Thoracic aorta (tissue), 2 donors: ENCODE measurements at regions not wholly inside any gene's neighbourhood (a gene's known extent, or its start where the extent isn't known, plus 50 kb on each side); places are given as distances from the start of the nearest gene placed in this dataset.
"Not testable (repeated sequence)": the region's sequence is repeated elsewhere in the genome, so short reads cannot be mapped to it uniquely, and the experiment has no call there.

Experiments
- ATAC-seq: fragments of 150-250 bp; one replicate; pipeline ENCODE4 v1.8.0; 2017; ENCODE audit warnings: low read depth; ENCODE audit not compliant: insufficient number of reproducible peaks, low FRiP score
- DNase-seq: peaks from one replicate; pipeline ENCODE4 v3.0.0-alpha.2; 2020; ENCODE audit warnings: low spot score
- H3K27ac ChIP-seq, 2 donors: fragments of 200-600 bp; sonication (generic); 1 replicate in 1 of 2; 2 replicates in 1 of 2; pipeline ENCODE4 v1.5.1; 2016; ENCODE audit warnings: mild to moderate bottlenecking in 2 of 2, moderate library complexity in 2 of 2
- H3K27me3 ChIP-seq: fragments of 200-600 bp; sonication (generic); replicated peaks from 2 replicates; pipeline ENCODE4 v1.6.0; 2016; ENCODE audit warnings: mild to moderate bottlenecking; ENCODE audit not compliant: insufficient read depth
- H3K36me3 ChIP-seq: fragments of 200-600 bp; sonication (generic); one replicate; pipeline ENCODE4 v1.5.1; 2016
- H3K4me1 ChIP-seq, 2 donors: fragments of 200-600 bp; sonication (generic); 1 replicate in 1 of 2; 2 replicates in 1 of 2; pipeline versions ENCODE4 v1.5.1 to v1.6.0; 2016; ENCODE audit warnings: low read depth in 2 of 2, mild to moderate bottlenecking in 1 of 2; ENCODE audit not compliant: control insufficient read depth in 1 of 2
- H3K4me3 ChIP-seq: fragments of 200-600 bp; sonication (generic); 2 replicates; pipeline ENCODE4 v1.5.1; 2016; ENCODE audit warnings: mild to moderate bottlenecking
- H3K9me3 ChIP-seq: fragments of 200-600 bp; sonication (generic); 2 replicates; pipeline ENCODE4 v1.5.1; 2016
- CTCF ChIP-seq: fragments of 200-600 bp; sonication (generic); IDR thresholded peaks from one replicate; pipeline ENCODE4 v1.5.1; 2019; ENCODE audit warnings: antibody characterized with exemption

DNA sequence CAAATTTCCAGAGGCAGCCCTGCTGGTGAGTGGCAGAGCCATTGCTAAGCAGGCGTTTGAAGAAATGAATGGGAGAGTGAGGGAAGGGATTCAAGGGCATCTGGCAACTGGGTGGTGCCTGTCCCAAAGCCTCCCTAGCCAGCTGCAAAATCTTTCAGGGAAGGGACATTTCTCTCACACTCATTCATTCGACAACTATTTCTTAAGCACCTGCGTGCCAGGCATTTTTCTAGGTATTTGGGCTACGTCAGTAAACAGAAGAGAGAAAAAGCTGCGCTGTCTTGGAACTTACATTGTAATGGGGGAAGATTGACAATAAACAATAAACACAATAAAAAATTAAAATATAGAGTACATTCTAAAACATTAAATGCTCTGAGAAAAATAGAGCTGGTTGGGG lies 301.9 kb upstream of the USP24 start:
- no peak for ATAC-seq
- Histone ChIP-seq H3K4me3 (no peak overlapping the region), H3K27ac (no peak overlapping the region), H3K9me3 (no peaks in the 10 kb centered on the region), H3K27me3 (no peaks in the 10 kb centered on the region), H3K4me1 (no peaks in the 10 kb centered on the region), H3K36me3 (no peaks in the 10 kb centered on the region)
- DNase-seq, result no peak
- TF ChIP-seq CTCF, result no peak

GRCh38 chr1:55514571-55514970 lies 299.4 kb upstream of the USP24 start:
- not testable (repeated sequence) for H3K27ac ChIP-seq, H3K4me1 ChIP-seq, H3K9me3 ChIP-seq, DNase-seq, ATAC-seq, H3K4me3 ChIP-seq, H3K27me3 ChIP-seq, H3K36me3 ChIP-seq

GRCh38 chr1:55512466-55512865 lies 297.3 kb upstream of the USP24 start:
- no peak overlapping the region for H3K4me3 ChIP-seq
- no peaks in the 10 kb centered on the region for H3K36me3 ChIP-seq
- H3K4me1 ChIP-seq, result peaks cover 0 to 2% of the 10 kb centered on the region in 2 donors
- DNase-seq (no peak), ATAC-seq (no peak)
- H3K27me3 ChIP-seq, result no peaks in the 10 kb centered on the region
- H3K9me3 ChIP-seq, result no peaks in the 10 kb centered on the region
- no peak for TF ChIP-seq CTCF
- H3K27ac ChIP-seq, result no peak overlapping the region

DNA sequence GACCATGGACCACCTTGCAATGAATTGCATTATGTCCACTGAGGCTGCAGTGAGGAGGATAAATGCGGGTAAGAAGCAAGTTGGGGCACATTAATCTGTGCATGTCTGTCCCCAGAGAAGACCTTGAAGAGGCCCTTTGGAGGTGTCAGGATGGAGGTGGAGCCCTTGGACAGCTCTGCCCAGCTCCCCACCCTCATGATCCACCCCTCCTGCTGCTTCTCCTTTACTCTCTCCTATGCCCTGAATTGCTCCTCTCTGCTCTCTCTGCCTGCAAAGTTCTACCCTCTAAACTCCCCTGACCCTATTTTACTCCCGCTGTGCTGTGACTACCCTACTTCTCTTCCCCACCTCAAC lies 292.4 kb upstream of the USP24 start:
- Histone ChIP-seq H3K27me3 (no peaks in the 10 kb centered on the region), H3K36me3 (no peaks in the 10 kb centered on the region), H3K4me1 (peaks cover 13 to 29% of the 10 kb centered on the region in 2 donors), H3K27ac (no peak overlapping the region), H3K4me3 (no peak overlapping the region), H3K9me3 (no peaks in the 10 kb centered on the region)
- DNase-seq (no peak), ATAC-seq (no peak)
- no peak for TF ChIP-seq CTCF

GRCh38 chr1:55506740-55507577 lies 291.8 kb upstream of the USP24 start:
- Histone ChIP-seq H3K27me3 (no peaks in the 10 kb centered on the region), H3K4me3 (no peak overlapping the region), H3K9me3 (no peaks in the 10 kb centered on the region), H3K36me3 (no peaks in the 10 kb centered on the region), H3K4me1 (peaks cover 13 to 29% of the 10 kb centered on the region in 2 donors), H3K27ac (no peak overlapping the region)
- no peak for DNase-seq
- ATAC-seq, result no peak
- TF ChIP-seq CTCF, result no peak

DNA sequence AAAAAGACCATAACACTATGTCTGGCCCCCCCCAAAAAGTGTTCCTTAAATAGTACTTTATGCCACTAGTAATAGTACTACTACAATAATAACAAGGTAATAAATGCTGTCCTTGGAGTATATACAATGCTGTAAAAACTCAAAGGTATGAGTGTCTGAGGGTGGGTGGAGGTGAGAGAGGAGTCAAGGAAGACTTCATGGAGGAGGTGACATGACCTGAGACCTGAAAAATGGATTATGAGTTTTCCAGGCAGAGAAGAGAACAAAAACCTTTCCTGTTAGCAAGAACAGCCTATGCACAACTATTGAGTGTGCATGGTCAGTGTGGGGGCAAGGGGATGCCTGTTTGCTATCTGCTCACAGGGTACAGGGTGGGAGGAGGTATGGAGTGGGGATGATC lies 290.2 kb upstream of the USP24 start:
- Histone ChIP-seq H3K27ac (no peak overlapping the region), H3K9me3 (no peaks in the 10 kb centered on the region), H3K36me3 (no peaks in the 10 kb centered on the region), H3K4me3 (no peak overlapping the region), H3K4me1 (peaks cover 13 to 29% of the 10 kb centered on the region in 2 donors), H3K27me3 (no peaks in the 10 kb centered on the region)
- DNase-seq (no peak), ATAC-seq (no peak)
- no peak for TF ChIP-seq CTCF
